Tibial nerve (tissue), 4 donors: ENCODE measurements at regions not wholly inside any gene's neighbourhood (a gene's known extent, or its start where the extent isn't known, plus 50 kb on each side); places are given as distances from the start of the nearest gene placed in this dataset.

Experiments used
- DNase-seq, 2 donors: peaks; one replicate each; pipeline ENCODE4 v3.0.0-alpha.2; 2019; ENCODE audit warnings: low spot score in 2 of 2
- H3K27ac ChIP-seq, 4 donors: fragments of 200-600 bp; sonication (generic) in 3 of 4; one replicate each; pipeline ENCODE4 v1.5.1; 2017 to 2019; ENCODE audit warnings: mild to moderate bottlenecking in 1 of 4
- H3K27me3 ChIP-seq, 2 donors: fragments of 200-600 bp; sonication (generic) in 1 of 2; one replicate each; pipeline versions ENCODE4 v1.5.1 to v1.6.0; 2017 to 2019
- H3K36me3 ChIP-seq, 3 donors: fragments of 200-600 bp; sonication (generic); one replicate each; pipeline ENCODE4 v1.5.1; 2018 to 2019
- H3K4me1 ChIP-seq, 4 donors: fragments of 200-600 bp; sonication (generic) in 3 of 4; one replicate each; pipeline ENCODE4 v1.5.1; 2017 to 2019
- H3K4me3 ChIP-seq, 4 donors: fragments of 200-600 bp; sonication (generic) in 3 of 4; one replicate each; pipeline ENCODE4 v1.5.1; 2017 to 2019; ENCODE audit warnings: mild to moderate bottlenecking in 1 of 4, moderate library complexity in 1 of 4
- H3K9me3 ChIP-seq, 4 donors: fragments of 200-600 bp; sonication (generic) in 3 of 4; one replicate each; pipeline ENCODE4 v1.5.1; 2017 to 2019
- CTCF ChIP-seq, 5 experiments: fragments of 200-600 bp in 3 of 5; fragments of 450-650 bp in 2 of 5; sonication (generic) in 3 of 5; IDR thresholded peaks; one replicate each; pipeline ENCODE4 v1.5.1; 2016 to 2019; ENCODE audit warnings: antibody characterized with exemption in 5 of 5, mild to moderate bottlenecking in 3 of 5, moderate library complexity in 2 of 5
- EP300 ChIP-seq, 2 donors: sonication (generic); formaldehyde crosslinking; IDR thresholded peaks; one replicate each; pipeline ENCODE4 v1.6.1; 2017; ENCODE audit warnings: antibody characterized with exemption in 2 of 2, mild to moderate bottlenecking in 1 of 2
- POLR2A ChIP-seq, 2 donors: fragments of 450-650 bp; IDR thresholded peaks; one replicate each; pipeline ENCODE4 v1.6.1; 2017; ENCODE audit warnings: antibody characterized with exemption in 2 of 2, mild to moderate bottlenecking in 2 of 2, moderate library complexity in 2 of 2
- WGBS, 2 donors: methylation state at CpG; one replicate each; pipeline ENCODE4 v1.1.5; 2018; 5-methylcytosine and 5-hydroxymethylcytosine counted together

DNA sequence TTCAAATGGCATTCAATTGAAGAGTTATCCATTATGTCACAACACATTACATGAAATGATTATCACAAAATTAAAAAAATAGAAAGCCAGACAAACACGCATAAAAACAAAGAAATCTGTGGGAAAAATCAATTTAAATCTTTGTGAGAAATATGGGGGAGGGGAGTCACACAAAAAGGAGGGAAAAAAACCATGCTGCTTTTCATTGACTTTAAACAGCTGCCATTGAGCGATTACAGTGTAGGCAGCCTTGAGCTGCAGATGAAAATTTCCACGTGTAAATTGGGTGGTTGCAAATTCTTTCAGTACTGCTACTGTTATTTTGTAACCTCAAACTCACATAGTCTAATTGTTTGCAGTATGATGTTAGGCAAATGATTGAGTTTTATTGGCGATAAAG lies 889.9 kb upstream of the PHF14 start:
- 51 to 52% methylated on average over 4 of the region's 4 CpGs for WGBS, 2 donors

DNA sequence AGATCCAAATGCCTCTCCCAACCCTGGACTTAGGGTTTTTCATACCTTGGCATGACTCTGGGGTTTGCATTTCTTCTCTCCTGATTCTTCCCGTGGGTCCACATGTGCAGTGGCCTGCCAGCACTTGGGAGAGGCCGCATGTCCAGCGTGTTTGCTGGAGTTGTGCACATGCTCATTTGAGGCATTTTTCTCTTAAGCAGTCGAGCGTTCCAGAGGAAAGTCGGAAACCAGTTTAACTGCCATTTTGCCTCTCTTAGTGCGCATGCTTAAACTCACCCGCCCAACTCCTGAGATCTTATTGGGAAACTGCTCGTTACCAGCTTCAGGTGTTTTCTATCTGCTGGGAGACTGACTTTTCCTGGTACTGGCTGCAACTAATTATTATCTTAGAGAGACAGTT lies 888.4 kb upstream of the PHF14 start:
- DNase-seq: no peak
- Histone ChIP-seq H3K9me3 (no peaks in the 10 kb centered on the region), H3K4me3 (no peak overlapping the region), H3K4me1 (no peaks in the 10 kb centered on the region), H3K27ac (no peak overlapping the region), H3K36me3 (no peaks in the 10 kb centered on the region), H3K27me3 (no peaks in the 10 kb centered on the region)
- TF ChIP-seq POLR2A (IDR thresholded peaks at IDR 0.05): no peak
- no peak for TF ChIP-seq EP300 (IDR thresholded peaks at IDR 0.05)
- TF ChIP-seq CTCF (IDR thresholded peaks at IDR 0.05): no peak
- WGBS, 2 donors: 76 to 89% methylated on average over 9 of the region's 9 CpGs

More for the DNA sequence above, 889.9 kb upstream of the PHF14 start:
- Histone ChIP-seq H3K9me3 (no peaks in the 10 kb centered on the region), H3K4me3 (no peak overlapping the region), H3K27me3 (no peaks in the 10 kb centered on the region), H3K4me1 (no peaks in the 10 kb centered on the region), H3K27ac (no peak overlapping the region), H3K36me3 (no peaks in the 10 kb centered on the region)
- DNase-seq: no peak
- no peak for TF ChIP-seq POLR2A (IDR thresholded peaks at IDR 0.05)
- TF ChIP-seq EP300 (IDR thresholded peaks at IDR 0.05): no peak
- no peak for TF ChIP-seq CTCF (IDR thresholded peaks at IDR 0.05)

DNA sequence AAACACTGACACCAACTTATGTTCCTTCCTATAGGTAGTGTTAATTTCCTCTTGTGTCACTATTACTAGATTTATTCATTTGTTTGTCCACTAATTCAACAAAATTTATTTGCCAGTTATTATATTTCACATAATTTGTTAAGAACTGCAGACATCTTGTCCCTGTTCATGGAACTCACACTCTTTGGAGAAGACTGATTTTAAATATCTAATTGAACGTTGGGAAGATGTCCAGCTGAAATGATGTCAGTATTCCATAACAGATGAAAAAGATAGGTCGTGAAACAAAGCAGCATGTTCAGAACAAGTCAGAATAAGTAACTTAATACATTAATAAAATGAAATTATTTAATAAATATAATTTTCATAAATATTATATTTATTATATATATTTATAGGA lies 873.1 kb upstream of the PHF14 start:
- no peaks in the 10 kb centered on the region for H3K36me3 ChIP-seq
- no peaks in the 10 kb centered on the region for H3K4me1 ChIP-seq
- 84 to 86% methylated on average over 2 of the region's 2 CpGs for WGBS, 2 donors
- H3K4me3 ChIP-seq: no peak overlapping the region
- no peaks in the 10 kb centered on the region for H3K9me3 ChIP-seq
- H3K27me3 ChIP-seq: no peaks in the 10 kb centered on the region
- TF ChIP-seq EP300 (IDR thresholded peaks at IDR 0.05) (no peak), POLR2A (IDR thresholded peaks at IDR 0.05) (no peak), CTCF (IDR thresholded peaks at IDR 0.05) (no peak)
- H3K27ac ChIP-seq: no peak overlapping the region
- DNase-seq: no peak

DNA sequence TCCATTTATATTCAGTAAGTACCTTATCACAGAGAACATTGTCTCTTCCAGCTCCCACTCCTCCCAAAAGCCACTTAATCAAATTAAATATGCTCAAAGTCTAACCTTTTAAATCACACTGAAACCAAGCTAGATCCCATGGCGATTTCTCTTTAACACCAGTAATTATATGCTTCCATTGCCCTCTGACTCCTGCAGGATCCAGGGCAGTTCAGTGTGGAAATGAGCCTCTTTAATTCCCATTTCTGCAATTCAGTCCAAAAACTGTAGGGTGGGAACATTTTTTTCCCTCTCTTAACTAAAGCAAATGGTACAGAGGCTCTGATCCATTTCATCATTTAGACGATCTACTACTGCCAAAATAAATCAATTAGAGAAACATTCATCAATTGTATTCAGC lies 872.3 kb upstream of the PHF14 start:
- H3K9me3 ChIP-seq: no peaks in the 10 kb centered on the region
- no peak for DNase-seq
- TF ChIP-seq EP300 (IDR thresholded peaks at IDR 0.05): no peak
- no peak for TF ChIP-seq POLR2A (IDR thresholded peaks at IDR 0.05)
- TF ChIP-seq CTCF (IDR thresholded peaks at IDR 0.05): no peak
- WGBS, 2 donors: 50% methylated on average over 2 of the region's 2 CpGs
- H3K36me3 ChIP-seq: no peaks in the 10 kb centered on the region
- H3K27me3 ChIP-seq: no peaks in the 10 kb centered on the region
- no peak overlapping the region for H3K4me3 ChIP-seq
- no peaks in the 10 kb centered on the region for H3K4me1 ChIP-seq
- H3K27ac ChIP-seq: no peak overlapping the region

DNA sequence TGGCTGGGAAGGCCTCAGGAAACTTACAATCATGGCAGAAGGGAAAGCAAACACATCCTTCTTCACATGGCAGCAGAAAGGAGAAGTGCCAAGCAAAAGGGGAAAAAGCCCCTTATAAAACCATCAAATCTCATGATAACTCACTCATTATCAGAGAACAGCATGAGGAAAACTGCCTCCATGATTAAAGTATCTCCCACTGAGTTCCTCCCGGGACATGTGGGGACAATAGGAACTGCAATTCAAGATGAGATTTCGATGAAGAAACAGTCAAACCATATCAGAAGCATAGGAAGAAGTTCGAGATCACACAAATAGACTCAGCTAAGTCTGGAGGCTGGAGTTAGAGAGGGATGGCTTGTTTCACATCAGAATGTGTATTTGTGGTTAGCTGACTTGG lies 869.4 kb upstream of the PHF14 start:
- no peaks in the 10 kb centered on the region for H3K9me3 ChIP-seq
- no peak for DNase-seq
- H3K27ac ChIP-seq: no peak overlapping the region
- no peak overlapping the region for H3K4me3 ChIP-seq
- no peaks in the 10 kb centered on the region for H3K4me1 ChIP-seq
- H3K27me3 ChIP-seq: no peaks in the 10 kb centered on the region
- H3K36me3 ChIP-seq: no peaks in the 10 kb centered on the region
- 88 to 92% methylated on average over 3 of the region's 3 CpGs for WGBS, 2 donors
- TF ChIP-seq CTCF (IDR thresholded peaks at IDR 0.05): no peak
- TF ChIP-seq EP300 (IDR thresholded peaks at IDR 0.05): no peak
- no peak for TF ChIP-seq POLR2A (IDR thresholded peaks at IDR 0.05)
